ENCODE measurements at regions not wholly inside any gene's neighbourhood (a gene's known extent, or its start where the extent isn't known, plus 50 kb on each side); places are given as distances from the start of the nearest gene placed in this dataset.

DNA sequence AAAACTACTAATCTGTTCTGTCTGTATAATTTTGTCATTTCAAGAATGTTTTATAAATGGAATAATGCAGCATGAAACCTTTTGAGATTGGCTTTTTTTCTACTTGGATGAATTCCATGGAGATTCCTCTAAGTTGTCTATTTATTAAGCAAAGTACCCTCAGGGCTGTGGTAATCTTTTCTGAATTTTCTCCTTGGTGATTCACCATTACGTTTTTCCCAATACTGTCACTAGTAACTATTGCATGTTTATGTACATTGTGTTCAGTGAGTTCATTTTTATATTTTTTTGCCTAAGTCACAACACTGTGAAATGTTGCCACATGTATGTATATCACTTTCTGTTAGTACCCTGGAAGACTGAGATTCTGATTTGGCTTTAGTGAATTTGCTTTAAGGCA is 177.0 kb upstream of the GRIN3A start:
- TF ChIP-seq ZNF143 (CRISPR knock-in tag; IDR thresholded peaks at IDR 0.05): no peak
- TF ChIP-seq, protein P1, sequence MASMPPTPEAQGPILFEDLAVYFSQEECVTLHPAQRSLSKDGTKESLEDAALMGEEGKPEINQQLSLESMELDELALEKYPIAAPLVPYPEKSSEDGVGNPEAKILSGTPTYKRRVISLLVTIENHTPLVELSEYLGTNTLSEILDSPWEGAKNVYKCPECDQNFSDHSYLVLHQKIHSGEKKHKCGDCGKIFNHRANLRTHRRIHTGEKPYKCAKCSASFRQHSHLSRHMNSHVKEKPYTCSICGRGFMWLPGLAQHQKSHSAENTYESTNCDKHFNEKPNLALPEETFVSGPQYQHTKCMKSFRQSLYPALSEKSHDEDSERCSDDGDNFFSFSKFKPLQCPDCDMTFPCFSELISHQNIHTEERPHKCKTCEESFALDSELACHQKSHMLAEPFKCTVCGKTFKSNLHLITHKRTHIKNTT (CRISPR knock-in tag; IDR thresholded peaks at IDR 0.05): no peak
- TF ChIP-seq ZNF138 (CRISPR knock-in tag; IDR thresholded peaks at IDR 0.05; ENCODE audit: low read depth): no peak
- TF ChIP-seq ZSCAN29 (CRISPR knock-in tag; conservative IDR thresholded peaks at IDR 0.05): no peak
- TF ChIP-seq ZNF660 (CRISPR knock-in tag; IDR thresholded peaks at IDR 0.05; ENCODE audit: borderline replicate concordance, low read depth): no peak
- no peak for TF ChIP-seq ZNF20 (CRISPR knock-in tag; IDR thresholded peaks at IDR 0.05)
- TF ChIP-seq, protein P2, sequence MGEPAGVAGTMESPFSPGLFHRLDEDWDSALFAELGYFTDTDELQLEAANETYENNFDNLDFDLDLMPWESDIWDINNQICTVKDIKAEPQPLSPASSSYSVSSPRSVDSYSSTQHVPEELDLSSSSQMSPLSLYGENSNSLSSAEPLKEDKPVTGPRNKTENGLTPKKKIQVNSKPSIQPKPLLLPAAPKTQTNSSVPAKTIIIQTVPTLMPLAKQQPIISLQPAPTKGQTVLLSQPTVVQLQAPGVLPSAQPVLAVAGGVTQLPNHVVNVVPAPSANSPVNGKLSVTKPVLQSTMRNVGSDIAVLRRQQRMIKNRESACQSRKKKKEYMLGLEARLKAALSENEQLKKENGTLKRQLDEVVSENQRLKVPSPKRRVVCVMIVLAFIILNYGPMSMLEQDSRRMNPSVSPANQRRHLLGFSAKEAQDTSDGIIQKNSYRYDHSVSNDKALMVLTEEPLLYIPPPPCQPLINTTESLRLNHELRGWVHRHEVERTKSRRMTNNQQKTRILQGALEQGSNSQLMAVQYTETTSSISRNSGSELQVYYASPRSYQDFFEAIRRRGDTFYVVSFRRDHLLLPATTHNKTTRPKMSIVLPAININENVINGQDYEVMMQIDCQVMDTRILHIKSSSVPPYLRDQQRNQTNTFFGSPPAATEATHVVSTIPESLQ (CRISPR knock-in tag; conservative IDR thresholded peaks at IDR 0.05): no peak
- no peak for TF ChIP-seq KDM1A (CRISPR knock-in tag; IDR thresholded peaks at IDR 0.05)
- TF ChIP-seq, protein P3, sequence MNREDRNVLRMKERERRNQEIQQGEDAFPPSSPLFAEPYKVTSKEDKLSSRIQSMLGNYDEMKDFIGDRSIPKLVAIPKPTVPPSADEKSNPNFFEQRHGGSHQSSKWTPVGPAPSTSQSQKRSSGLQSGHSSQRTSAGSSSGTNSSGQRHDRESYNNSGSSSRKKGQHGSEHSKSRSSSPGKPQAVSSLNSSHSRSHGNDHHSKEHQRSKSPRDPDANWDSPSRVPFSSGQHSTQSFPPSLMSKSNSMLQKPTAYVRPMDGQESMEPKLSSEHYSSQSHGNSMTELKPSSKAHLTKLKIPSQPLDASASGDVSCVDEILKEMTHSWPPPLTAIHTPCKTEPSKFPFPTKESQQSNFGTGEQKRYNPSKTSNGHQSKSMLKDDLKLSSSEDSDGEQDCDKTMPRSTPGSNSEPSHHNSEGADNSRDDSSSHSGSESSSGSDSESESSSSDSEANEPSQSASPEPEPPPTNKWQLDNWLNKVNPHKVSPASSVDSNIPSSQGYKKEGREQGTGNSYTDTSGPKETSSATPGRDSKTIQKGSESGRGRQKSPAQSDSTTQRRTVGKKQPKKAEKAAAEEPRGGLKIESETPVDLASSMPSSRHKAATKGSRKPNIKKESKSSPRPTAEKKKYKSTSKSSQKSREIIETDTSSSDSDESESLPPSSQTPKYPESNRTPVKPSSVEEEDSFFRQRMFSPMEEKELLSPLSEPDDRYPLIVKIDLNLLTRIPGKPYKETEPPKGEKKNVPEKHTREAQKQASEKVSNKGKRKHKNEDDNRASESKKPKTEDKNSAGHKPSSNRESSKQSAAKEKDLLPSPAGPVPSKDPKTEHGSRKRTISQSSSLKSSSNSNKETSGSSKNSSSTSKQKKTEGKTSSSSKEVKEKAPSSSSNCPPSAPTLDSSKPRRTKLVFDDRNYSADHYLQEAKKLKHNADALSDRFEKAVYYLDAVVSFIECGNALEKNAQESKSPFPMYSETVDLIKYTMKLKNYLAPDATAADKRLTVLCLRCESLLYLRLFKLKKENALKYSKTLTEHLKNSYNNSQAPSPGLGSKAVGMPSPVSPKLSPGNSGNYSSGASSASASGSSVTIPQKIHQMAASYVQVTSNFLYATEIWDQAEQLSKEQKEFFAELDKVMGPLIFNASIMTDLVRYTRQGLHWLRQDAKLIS (CRISPR knock-in tag; IDR thresholded peaks at IDR 0.05): no peak
- TF ChIP-seq ESRRA (CRISPR knock-in tag; IDR thresholded peaks at IDR 0.05; ENCODE audit: low read depth): no peak
- no peak for TF ChIP-seq ZFX (CRISPR knock-in tag; IDR thresholded peaks at IDR 0.05; ENCODE audit: low read depth)
- TF ChIP-seq, protein P4, sequence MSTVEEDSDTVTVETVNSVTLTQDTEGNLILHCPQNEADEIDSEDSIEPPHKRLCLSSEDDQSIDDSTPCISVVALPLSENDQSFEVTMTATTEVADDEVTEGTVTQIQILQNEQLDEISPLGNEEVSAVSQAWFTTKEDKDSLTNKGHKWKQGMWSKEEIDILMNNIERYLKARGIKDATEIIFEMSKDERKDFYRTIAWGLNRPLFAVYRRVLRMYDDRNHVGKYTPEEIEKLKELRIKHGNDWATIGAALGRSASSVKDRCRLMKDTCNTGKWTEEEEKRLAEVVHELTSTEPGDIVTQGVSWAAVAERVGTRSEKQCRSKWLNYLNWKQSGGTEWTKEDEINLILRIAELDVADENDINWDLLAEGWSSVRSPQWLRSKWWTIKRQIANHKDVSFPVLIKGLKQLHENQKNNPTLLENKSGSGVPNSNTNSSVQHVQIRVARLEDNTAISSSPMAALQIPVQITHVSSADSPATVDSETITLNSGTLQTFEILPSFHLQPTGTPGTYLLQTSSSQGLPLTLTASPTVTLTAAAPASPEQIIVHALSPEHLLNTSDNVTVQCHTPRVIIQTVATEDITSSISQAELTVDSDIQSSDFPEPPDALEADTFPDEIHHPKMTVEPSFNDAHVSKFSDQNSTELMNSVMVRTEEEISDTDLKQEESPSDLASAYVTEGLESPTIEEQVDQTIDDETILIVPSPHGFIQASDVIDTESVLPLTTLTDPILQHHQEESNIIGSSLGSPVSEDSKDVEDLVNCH (CRISPR knock-in tag; IDR thresholded peaks at IDR 0.05): no peak
- TF ChIP-seq ARID2 (CRISPR knock-in tag; IDR thresholded peaks at IDR 0.05; ENCODE audit: borderline replicate concordance): no peak
- TF ChIP-seq, protein P5, sequence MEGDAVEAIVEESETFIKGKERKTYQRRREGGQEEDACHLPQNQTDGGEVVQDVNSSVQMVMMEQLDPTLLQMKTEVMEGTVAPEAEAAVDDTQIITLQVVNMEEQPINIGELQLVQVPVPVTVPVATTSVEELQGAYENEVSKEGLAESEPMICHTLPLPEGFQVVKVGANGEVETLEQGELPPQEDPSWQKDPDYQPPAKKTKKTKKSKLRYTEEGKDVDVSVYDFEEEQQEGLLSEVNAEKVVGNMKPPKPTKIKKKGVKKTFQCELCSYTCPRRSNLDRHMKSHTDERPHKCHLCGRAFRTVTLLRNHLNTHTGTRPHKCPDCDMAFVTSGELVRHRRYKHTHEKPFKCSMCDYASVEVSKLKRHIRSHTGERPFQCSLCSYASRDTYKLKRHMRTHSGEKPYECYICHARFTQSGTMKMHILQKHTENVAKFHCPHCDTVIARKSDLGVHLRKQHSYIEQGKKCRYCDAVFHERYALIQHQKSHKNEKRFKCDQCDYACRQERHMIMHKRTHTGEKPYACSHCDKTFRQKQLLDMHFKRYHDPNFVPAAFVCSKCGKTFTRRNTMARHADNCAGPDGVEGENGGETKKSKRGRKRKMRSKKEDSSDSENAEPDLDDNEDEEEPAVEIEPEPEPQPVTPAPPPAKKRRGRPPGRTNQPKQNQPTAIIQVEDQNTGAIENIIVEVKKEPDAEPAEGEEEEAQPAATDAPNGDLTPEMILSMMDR (CRISPR knock-in tag; IDR thresholded peaks at IDR 0.05): no peak

Measured in HepG2 (cell line).